ENCODE measurements at regions not wholly inside any gene's neighbourhood (a gene's known extent, or its start where the extent isn't known, plus 50 kb on each side); places are given as distances from the start of the nearest gene placed in this dataset.

GRCh38 chr6:154885214-154885613, 109.9 kb upstream of the TIAM2 start:
- DNase-seq, result no peak

- no peak for DNase-seq
These were observed 109.1 kb upstream of the TIAM2 start for GRCh38 chr6:154886016-154886415.

- DNase-seq, result no peak
These were observed 108.6 kb upstream of the TIAM2 start for GRCh38 chr6:154886471-154886870.

GRCh38 chr6:154887051-154887450, 108.1 kb upstream of the TIAM2 start:
- no peak for DNase-seq

GRCh38 chr6:154888421-154889295, 106.5 kb upstream of the TIAM2 start:
- DNase-seq, result peak; percentile 23

- DNase-seq, result no peak
These were observed 104.2 kb upstream of the TIAM2 start for GRCh38 chr6:154890874-154891273.

GRCh38 chr6:154891901-154892300, 103.2 kb upstream of the TIAM2 start:
- DNase-seq, result no peak

GRCh38 chr6:154893917-154894316, 101.2 kb upstream of the TIAM2 start:
- no peak for DNase-seq

- DNase-seq, result no peak
These were observed 100.2 kb upstream of the TIAM2 start for GRCh38 chr6:154894902-154895301.

GRCh38 chr6:154895841-154896240, 99.3 kb upstream of the TIAM2 start:
- DNase-seq, result no peak

- DNase-seq, result no peak
These were observed 96.3 kb upstream of the TIAM2 start for GRCh38 chr6:154898821-154899220.

- no peak for DNase-seq
These were observed 95.2 kb upstream of the TIAM2 start for GRCh38 chr6:154899824-154900463.

- DNase-seq, result no peak
These were observed 93.1 kb upstream of the TIAM2 start for GRCh38 chr6:154901876-154902552.

- DNase-seq, result no peak
These were observed 87.8 kb upstream of the TIAM2 start for GRCh38 chr6:154907291-154907690.

- DNase-seq, result no peak
These were observed 86.4 kb upstream of the TIAM2 start for GRCh38 chr6:154908723-154909122.

GRCh38 chr6:154909311-154909710, 85.8 kb upstream of the TIAM2 start:
- DNase-seq, result no peak

GRCh38 chr6:154909821-154910220, 85.3 kb upstream of the TIAM2 start:
- DNase-seq, result no peak

- no peak for DNase-seq
These were observed 80.8 kb upstream of the TIAM2 start for GRCh38 chr6:154914288-154914687.

- DNase-seq, result no peak
These were observed 78.3 kb upstream of the TIAM2 start for GRCh38 chr6:154916857-154917256.

- no peak for DNase-seq
These were observed 77.2 kb upstream of the TIAM2 start for GRCh38 chr6:154917941-154918340.

- no peak for DNase-seq
These were observed 75.3 kb upstream of the TIAM2 start for GRCh38 chr6:154919806-154920205.

- peak; percentile 83 for DNase-seq
These were observed 74.5 kb upstream of the TIAM2 start for GRCh38 chr6:154920495-154921200.
